Keratinocyte (primary cell): ENCODE measurements at regions not wholly inside any gene's neighbourhood (a gene's known extent, or its start where the extent isn't known, plus 50 kb on each side); places are given as distances from the start of the nearest gene placed in this dataset.
"Not testable (repeated sequence)": the region's sequence is repeated elsewhere in the genome, so short reads cannot be mapped to it uniquely, and the experiment has no call there.

Experiments used
- DNase-seq: peaks from one replicate; pipeline ENCODE4 v3.0.0-alpha.2; 2011; ENCODE audit warnings: low read depth, missing footprints, low spot score
- FAIRE-seq: peaks from 2 replicates; lab custom pipeline; 2011; peaks lifted over from hg19 to GRCh38; lab: Jason Lieb, UNC
- H2AFZ ChIP-seq: 2 replicates; pipeline ENCODE4 v1.6.0; 2012; ENCODE audit warnings: low read length, control low read depth, inconsistent platforms; ENCODE audit not compliant: control insufficient read depth
- H3K27ac ChIP-seq: 2 replicates; pipeline ENCODE4 v1.5.1; 2011; ENCODE audit warnings: low read length; ENCODE audit not compliant: control insufficient read depth, insufficient read depth
- H3K27me3 ChIP-seq: 3 replicates; pipeline ENCODE4 v1.6.0; 2011; ENCODE audit warnings: low read length; ENCODE audit not compliant: control insufficient read depth, insufficient read depth; ENCODE audit errors: extremely low read depth
- H3K36me3 ChIP-seq, 2 experiments: 2 replicates in 1 of 2; 3 replicates in 1 of 2; pipeline ENCODE4 v1.5.1; 2011; ENCODE audit warnings: low read length in 2 of 2, mild to moderate bottlenecking in 1 of 2; ENCODE audit not compliant: control insufficient read depth in 2 of 2, insufficient read depth in 2 of 2; ENCODE audit errors: extremely low read depth in 1 of 2
- H3K4me1 ChIP-seq: 3 replicates; pipeline ENCODE4 v1.5.1; 2011; ENCODE audit warnings: low read length; ENCODE audit not compliant: control insufficient read depth, insufficient read depth; ENCODE audit errors: extremely low read depth
- H3K4me2 ChIP-seq: 3 replicates; pipeline ENCODE4 v1.6.0; 2011; ENCODE audit warnings: low read depth, low read length; ENCODE audit not compliant: control insufficient read depth, insufficient read depth; ENCODE audit errors: extremely low read depth
- H3K4me3 ChIP-seq, 3 experiments: fragments of 200-600 bp in 1 of 3; sonication (generic) in 1 of 3; 2 replicates in 2 of 3; 3 replicates in 1 of 3; pipeline ENCODE4 v1.5.1; 2011 to 2016; ENCODE audit warnings: low read length in 3 of 3, mild to moderate bottlenecking in 3 of 3, control low read depth in 2 of 3, inconsistent platforms in 1 of 3, low read depth in 1 of 3, mixed read lengths in 1 of 3, mixed run types in 1 of 3, moderate library complexity in 1 of 3; ENCODE audit not compliant: control insufficient read depth in 2 of 3, insufficient read depth in 2 of 3; ENCODE audit errors: extremely low read depth in 1 of 3
- H3K79me2 ChIP-seq: 2 replicates; pipeline ENCODE4 v1.6.0; 2012; ENCODE audit warnings: low read length; ENCODE audit not compliant: control insufficient read depth, insufficient read depth
- H3K9ac ChIP-seq: 3 replicates; pipeline ENCODE4 v1.6.0; 2011; ENCODE audit warnings: low read length; ENCODE audit not compliant: control insufficient read depth, insufficient read depth; ENCODE audit errors: extremely low read depth
- H3K9me1 ChIP-seq: 3 replicates; pipeline ENCODE4 v1.6.0; 2011; ENCODE audit warnings: low read length; ENCODE audit not compliant: control insufficient read depth, insufficient read depth; ENCODE audit errors: extremely low read depth
- H3K9me3 ChIP-seq: 2 replicates; pipeline ENCODE4 v1.5.1; 2012; ENCODE audit warnings: low read depth, low read length; ENCODE audit not compliant: control insufficient read depth
- H4K20me1 ChIP-seq: 3 replicates; pipeline ENCODE4 v1.6.0; 2011; ENCODE audit warnings: low read length; ENCODE audit not compliant: control insufficient read depth, insufficient read depth; ENCODE audit errors: extremely low read depth
- dilution Hi-C: fragments of 300-500 bp; cut with MboI; formaldehyde crosslinking; loops from one replicate; pipeline ENCODE4 v1.7.0; 2020; ENCODE audit warnings: low sequenced_read_pairs; ENCODE audit not compliant: extremely low pct_ligation_motif_present
- TF ChIP-seq, protein P1 (sequence below), 3 experiments: IDR thresholded peaks in 1 of 3; conservative IDR thresholded peaks in 1 of 3; optimal IDR thresholded peaks in 1 of 3; 2 replicates in 2 of 3; 3 replicates in 1 of 3; pipeline versions ENCODE3 to v1.5.1; 2011; ENCODE audit warnings: low read length in 3 of 3, mild to moderate bottlenecking in 3 of 3, moderate library complexity in 2 of 3, control low read depth in 1 of 3, inconsistent platforms in 1 of 3; ENCODE audit not compliant: insufficient read depth in 2 of 3; ENCODE audit errors: extremely low read depth in 1 of 3

DNA sequence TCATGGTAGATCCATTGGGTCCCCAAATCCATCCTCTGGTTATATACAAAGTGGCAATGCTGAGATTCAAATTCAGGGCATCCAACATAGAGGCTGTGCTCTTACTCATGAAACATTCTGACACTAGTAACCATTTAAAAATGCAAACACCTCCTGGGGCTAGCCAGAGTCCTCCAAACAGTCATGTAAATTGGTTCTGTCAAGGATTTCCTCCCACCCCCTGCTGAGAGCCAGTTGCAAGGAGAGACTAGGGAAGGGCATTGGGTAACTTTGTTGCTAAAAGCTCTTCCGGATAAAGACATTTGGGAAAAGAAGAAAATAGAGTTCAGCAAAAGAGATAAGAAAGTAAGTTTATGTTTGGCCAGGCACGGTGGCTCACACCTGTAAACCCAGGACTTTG, 58.3 kb downstream of the ART5 start:
- dilution Hi-C loops, DNase-seq, H3K9ac ChIP-seq, H3K9me1 ChIP-seq, H4K20me1 ChIP-seq, H3K4me3 ChIP-seq, H3K27me3 ChIP-seq, H3K79me2 ChIP-seq, H3K4me1 ChIP-seq, H3K36me3 ChIP-seq, H2AFZ ChIP-seq, H3K4me2 ChIP-seq, H3K9me3 ChIP-seq, FAIRE-seq, H3K27ac ChIP-seq: not testable (repeated sequence)

DNA sequence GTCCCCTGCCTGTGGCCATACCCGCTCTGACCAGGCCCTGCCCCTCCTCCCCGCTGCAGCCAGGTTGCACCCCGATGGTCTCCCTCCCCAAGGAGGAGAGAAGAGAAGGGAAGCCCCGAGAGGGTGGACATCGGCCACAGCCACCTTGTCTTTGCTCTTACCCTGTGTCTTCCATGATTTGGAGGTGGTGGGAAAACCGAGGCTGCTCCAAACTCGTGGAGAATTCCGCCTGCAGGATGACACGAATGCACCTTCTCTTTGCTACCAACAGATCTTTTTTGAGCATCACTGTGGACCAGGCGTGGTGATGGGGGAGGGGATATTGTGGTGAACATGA, 60.4 kb downstream of the ART5 start:
- H3K4me2 ChIP-seq, H3K9me1 ChIP-seq, FAIRE-seq, H3K4me1 ChIP-seq, H3K9me3 ChIP-seq, H4K20me1 ChIP-seq, DNase-seq, H3K79me2 ChIP-seq, H3K4me3 ChIP-seq, H2AFZ ChIP-seq, H3K27me3 ChIP-seq, H3K36me3 ChIP-seq, H3K27ac ChIP-seq, dilution Hi-C loops, H3K9ac ChIP-seq: not testable (repeated sequence)

DNA sequence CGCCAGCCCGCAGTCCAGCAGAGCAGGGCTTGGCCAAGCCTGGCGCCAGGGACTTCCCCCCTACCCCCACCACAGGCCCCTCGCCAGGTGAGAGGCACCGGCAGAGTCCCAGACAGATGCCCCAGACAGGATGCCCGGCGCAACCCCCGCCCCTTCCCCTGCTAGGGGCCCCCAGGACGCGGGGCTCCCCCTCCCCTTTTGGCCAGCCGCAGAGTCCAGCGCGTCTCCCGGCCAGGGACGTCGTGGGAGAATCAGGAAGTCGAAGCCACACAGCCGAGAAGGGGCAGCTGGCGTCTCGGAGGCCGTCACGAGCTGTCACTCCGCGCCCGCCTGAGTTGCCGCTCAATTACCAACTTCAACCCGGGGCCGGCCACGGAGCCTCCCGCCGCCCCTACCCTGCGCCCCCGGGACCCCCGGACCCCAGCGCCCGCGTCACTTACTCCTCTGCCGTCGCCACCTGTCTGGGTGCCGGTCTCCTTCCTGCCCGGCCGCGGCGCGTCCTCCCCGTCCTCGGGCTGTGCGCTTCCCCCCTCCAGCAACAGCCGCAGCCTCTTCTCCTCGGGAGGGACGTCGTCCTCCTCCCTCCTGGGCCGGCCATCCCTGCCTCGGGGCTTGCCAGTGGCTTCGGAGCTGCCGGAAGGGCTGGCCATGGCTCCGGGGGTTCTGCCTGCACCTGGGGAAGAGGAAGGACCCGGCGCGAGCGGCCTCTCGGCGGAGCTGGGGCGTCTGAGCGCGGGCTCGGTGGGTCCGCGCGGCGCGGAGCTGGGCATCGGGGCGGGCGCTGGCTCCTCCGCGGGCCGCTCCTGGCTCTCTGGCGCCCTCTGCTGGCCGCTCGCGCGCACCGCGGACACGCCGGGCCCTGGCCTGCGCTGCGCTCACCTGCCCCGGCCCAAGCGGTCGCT, 61.1 kb downstream of the ART5 start:
- TF ChIP-seq, protein P1, sequence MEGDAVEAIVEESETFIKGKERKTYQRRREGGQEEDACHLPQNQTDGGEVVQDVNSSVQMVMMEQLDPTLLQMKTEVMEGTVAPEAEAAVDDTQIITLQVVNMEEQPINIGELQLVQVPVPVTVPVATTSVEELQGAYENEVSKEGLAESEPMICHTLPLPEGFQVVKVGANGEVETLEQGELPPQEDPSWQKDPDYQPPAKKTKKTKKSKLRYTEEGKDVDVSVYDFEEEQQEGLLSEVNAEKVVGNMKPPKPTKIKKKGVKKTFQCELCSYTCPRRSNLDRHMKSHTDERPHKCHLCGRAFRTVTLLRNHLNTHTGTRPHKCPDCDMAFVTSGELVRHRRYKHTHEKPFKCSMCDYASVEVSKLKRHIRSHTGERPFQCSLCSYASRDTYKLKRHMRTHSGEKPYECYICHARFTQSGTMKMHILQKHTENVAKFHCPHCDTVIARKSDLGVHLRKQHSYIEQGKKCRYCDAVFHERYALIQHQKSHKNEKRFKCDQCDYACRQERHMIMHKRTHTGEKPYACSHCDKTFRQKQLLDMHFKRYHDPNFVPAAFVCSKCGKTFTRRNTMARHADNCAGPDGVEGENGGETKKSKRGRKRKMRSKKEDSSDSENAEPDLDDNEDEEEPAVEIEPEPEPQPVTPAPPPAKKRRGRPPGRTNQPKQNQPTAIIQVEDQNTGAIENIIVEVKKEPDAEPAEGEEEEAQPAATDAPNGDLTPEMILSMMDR (optimal IDR thresholded peaks at IDR 0.05 in 1 of 3, IDR thresholded peaks at IDR 0.05 in 1 of 3, conservative IDR thresholded peaks at IDR 0.05 in 1 of 3; ENCODE audit: extremely low read depth in 1 of 3, insufficient read depth in 2 of 3, low read length in 3 of 3), result peak in 1 of 3 experiments; percentile 44
- H3K9me3 ChIP-seq, dilution Hi-C loops, H2AFZ ChIP-seq, H3K9me1 ChIP-seq, H3K9ac ChIP-seq, FAIRE-seq, H3K4me2 ChIP-seq, H3K4me1 ChIP-seq, H3K27me3 ChIP-seq, H3K79me2 ChIP-seq, H3K36me3 ChIP-seq, DNase-seq, H4K20me1 ChIP-seq, H3K27ac ChIP-seq: not testable (repeated sequence)
- peak overlapping the region in 1 of 3 experiments; percentile 26 for H3K4me3 ChIP-seq

DNA sequence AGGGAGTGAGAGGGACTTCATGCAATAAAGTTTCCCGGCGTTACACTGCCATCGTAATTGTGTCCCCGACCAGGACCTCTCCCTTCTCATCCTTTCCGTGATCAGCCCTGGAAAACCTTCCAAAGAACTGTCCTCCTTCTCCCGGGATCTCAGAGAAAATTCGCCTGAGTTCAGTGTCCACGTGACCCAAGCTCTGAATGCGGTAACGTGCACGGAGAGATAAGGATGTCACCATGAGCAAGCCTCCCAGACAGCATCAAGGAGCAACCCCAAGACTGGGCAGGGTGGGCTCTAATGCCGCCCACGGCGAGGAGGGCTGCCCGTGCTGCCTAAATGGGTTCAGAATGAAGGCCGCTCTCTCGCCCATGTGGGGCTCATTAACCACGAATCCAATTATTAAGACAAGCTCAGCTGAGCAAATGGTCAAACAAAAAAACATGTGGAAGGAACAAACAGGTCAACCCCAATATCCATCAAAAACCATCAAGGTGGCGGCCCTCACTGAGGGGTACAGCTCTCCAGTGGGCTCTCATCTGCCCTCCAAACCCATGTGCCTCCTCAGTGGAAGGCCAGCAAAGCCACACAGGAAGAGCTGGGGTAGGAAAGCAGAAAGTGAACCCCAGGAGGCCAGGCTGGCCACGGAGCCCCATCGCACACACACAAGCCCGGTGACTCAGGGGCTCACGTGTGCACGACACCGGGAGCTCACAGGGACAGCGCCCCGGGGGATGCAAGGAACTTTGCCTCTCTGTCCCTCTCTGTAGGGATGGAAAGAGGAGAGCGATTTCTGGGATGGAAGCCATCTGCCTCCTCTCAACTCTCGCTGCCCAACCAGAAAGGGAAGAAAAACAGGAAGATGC, 62.0 kb downstream of the ART5 start:
- dilution Hi-C loops, H3K79me2 ChIP-seq, H3K27ac ChIP-seq, H3K9me1 ChIP-seq, H2AFZ ChIP-seq, H3K9ac ChIP-seq, H3K4me3 ChIP-seq, H3K36me3 ChIP-seq, H3K27me3 ChIP-seq, H3K4me1 ChIP-seq, DNase-seq, H4K20me1 ChIP-seq, H3K4me2 ChIP-seq, FAIRE-seq, H3K9me3 ChIP-seq: not testable (repeated sequence)
